PC-9 (cell line): ENCODE measurements at regions not wholly inside any gene's neighbourhood (a gene's known extent, or its start where the extent isn't known, plus 50 kb on each side); places are given as distances from the start of the nearest gene placed in this dataset.

ENCODE experiments used
- EZH2 ChIP-seq: fragments of 200-600 bp; sonication (generic); IDR thresholded peaks from 2 replicates; pipeline ENCODE4 v1.8.0; 2017; ENCODE audit warnings: antibody characterized with exemption, low read depth
- TF ChIP-seq, protein P1 (sequence below): fragments of 200-600 bp; sonication (generic); conservative IDR thresholded peaks from 2 replicates; pipeline ENCODE4 v1.6.1; 2017; ENCODE audit warnings: mixed run types, antibody characterized with exemption, mild to moderate bottlenecking, moderate library complexity

- TF ChIP-seq EZH2, result no peak
- TF ChIP-seq, protein P1, sequence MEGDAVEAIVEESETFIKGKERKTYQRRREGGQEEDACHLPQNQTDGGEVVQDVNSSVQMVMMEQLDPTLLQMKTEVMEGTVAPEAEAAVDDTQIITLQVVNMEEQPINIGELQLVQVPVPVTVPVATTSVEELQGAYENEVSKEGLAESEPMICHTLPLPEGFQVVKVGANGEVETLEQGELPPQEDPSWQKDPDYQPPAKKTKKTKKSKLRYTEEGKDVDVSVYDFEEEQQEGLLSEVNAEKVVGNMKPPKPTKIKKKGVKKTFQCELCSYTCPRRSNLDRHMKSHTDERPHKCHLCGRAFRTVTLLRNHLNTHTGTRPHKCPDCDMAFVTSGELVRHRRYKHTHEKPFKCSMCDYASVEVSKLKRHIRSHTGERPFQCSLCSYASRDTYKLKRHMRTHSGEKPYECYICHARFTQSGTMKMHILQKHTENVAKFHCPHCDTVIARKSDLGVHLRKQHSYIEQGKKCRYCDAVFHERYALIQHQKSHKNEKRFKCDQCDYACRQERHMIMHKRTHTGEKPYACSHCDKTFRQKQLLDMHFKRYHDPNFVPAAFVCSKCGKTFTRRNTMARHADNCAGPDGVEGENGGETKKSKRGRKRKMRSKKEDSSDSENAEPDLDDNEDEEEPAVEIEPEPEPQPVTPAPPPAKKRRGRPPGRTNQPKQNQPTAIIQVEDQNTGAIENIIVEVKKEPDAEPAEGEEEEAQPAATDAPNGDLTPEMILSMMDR, result no peak
Measured at GRCh38 chr14:41096131-41096530, 510.5 kb upstream of the LRFN5 start.
